Activated CD4-positive, CD25-positive, alpha-beta regulatory T cell treated with anti-CD3 and anti-CD28 coated beads, Interleukin-2, amount 50 U/mL, for 16 hours (primary cell): ENCODE measurements at regions not wholly inside any gene's neighbourhood (a gene's known extent, or its start where the extent isn't known, plus 50 kb on each side); places are given as distances from the start of the nearest gene placed in this dataset.

Source experiments
- DNase-seq: peaks from one replicate; pipeline ENCODE4 v3.0.0-alpha.2; 2020; ENCODE audit warnings: low read depth, low spot score

DNA sequence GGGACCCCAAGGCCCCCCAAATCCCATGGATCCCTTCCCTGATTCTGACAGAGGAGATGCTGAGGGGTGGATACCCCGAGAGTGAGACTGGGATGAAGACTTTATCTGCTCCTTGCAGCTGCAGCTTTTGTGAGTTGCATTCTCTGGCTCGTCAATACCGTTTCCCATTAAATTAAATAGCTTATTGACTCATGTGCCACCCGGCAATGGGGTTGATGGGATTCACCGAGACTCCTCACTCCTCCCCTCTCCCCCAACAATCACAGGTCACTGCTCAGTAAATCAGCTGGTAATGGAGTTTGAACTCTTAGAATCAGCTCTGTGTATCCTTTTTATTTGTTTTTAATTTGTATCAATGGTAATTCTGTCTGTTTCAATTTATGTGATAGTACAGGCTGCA lies 337.5 kb upstream of the PLXNA2 start:
- DNase-seq: no peak

DNA sequence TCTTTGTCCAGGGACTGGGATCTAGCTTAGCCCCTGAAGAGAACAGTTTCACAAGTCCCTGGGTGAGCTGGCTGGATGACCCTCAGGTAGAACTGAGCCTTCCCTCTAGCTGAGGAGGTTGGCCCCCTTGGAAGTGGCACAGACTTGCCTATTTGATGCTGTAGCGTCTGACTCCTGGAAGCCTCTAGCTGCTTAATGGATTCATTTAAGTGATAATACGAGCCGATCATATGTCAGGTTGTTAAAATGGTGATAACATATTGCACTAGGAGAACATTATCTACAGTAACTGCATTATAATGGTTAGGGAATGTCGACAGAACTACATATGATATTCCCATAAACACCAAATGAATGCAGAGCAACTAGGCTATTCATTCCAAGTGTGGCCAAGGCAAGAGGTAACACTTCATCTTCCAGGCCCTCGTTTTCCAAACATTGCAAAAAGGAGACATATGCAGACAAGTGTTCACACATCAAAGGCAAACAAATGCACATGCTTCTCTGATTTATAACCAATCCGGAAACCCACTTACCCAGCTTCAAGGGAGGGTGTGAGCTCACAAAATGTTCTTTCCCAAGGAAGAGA lies 340.1 kb upstream of the PLXNA2 start:
- no peak for DNase-seq

DNA sequence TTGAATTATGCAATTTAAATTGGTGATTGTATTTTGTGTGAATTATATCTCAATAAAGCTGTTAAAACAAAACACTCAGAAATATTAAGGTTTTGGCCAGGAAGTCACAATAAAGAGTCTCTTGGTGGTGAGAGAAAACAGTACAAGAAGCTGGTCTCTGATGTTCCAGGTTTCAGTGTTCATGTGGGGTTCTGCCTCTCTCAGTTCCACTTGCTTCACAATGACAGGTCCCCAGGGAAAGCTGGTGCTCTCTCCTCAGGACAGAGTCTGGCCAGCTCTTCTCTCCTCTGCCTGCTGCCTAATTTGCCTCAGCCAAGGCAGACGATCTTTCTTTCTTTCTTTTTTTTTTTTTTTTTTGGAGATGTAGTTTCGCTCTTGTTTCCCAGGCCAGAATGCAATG lies 342.9 kb upstream of the PLXNA2 start:
- DNase-seq: no peak

DNA sequence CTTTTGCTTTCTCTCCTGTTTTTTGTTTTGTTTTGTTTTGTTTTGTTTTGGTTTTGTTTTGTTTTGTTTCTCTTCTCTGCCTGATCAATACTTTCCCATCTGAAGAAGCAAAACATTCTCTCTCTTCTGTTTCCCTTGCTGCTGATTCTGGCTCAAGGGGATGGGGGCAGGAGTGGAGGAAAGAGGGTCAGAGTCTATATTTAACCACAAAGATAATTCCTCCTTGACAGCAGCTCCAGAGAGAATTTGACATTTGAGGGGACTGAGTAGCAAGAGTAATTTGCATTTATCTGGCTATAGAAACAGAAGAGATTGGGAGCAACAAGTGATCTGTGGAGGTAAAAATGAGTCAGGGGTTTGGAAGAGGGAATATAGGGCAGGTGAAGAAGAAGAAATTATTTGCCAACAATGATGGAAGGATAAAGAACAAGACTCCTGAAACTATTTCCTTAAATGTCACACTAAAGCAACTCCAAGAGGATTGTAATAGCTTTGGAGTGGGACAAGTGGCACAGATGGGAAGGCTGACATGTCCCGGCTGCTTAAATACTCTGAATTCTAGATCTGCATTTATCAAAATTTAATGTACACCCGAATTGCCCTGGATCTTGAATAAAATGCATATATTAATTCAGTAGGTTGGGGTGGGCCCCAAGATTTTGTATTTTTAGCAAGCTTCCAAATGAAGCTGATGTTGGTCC lies 349.3 kb upstream of the PLXNA2 start:
- no peak for DNase-seq

DNA sequence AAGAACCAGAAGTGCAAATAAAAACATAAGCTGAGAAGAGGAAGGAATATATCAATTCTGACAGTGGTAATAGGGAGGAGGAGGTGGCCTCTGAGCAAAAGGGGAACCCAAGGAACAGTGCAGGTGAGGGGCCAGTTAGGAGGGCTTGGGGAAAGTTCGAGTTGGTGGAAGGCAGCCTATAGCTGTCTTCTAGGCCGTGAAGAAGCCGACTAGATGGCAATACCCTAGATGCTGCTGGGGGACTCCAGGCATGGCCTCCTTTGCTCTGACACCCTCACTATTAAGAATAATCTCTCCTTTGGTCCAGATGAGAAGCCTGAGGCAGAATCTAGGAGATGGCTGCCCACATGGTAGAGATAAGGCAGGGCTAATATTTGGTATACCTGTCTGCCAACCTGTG lies 351.1 kb upstream of the PLXNA2 start:
- no peak for DNase-seq

DNA sequence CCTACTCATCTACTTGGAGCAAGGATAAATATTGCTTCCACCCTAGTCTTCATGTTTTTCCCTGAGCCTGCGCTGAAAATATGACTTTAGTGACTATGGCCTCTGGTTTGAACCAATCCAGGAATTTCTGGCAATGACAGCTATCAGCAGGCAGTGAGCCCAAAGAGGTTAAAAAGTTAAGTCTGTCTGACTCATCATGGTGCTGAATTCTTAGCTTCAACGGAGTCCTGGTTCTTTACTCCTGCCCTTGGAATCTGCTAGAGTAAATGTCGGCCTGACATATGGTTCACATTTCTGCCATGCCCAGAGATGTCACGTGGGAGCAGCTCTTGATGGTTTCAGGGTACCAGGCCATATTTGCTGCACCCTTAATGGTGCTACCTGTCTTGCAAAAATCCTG lies 351.6 kb upstream of the PLXNA2 start:
- DNase-seq: no peak

DNA sequence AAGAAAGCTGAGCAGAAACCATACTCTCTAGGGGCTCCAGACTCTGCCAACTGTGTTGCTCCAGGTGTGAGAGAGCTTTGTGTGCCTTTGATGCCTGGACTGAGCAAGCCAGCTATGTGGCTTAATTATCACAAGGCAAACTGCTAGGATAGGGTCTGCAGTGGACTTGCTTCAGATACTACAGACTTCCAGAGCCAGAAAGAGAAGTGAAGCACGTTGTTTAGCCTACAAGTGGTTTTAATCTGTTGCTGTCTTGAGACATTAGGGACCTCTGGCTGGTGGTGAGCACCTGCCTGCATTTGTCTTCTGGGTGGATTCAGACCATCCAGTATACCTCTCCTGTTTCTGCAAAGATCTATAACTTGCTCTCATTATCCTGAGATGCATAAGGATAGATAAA lies 353.4 kb upstream of the PLXNA2 start:
- DNase-seq: no peak

DNA sequence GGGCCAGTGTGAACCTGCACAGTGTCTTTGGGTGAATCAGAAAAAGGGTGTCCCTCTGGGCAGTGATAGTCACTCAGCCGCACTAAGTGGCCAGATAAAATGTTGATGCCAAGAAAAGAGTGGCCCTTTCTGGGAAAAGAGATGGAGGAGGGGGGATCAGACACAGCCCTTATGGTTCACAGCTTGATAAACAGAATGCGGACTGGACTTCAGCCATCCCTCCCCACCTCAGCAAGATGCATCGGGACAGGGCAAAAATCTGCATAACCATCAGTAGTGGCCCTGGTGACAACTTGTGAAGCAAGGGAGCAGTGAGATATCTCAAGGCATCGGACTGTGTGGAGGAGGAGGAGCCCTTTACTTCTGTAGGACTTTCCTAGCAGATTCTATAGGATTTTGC lies 353.8 kb upstream of the PLXNA2 start:
- DNase-seq: no peak

DNA sequence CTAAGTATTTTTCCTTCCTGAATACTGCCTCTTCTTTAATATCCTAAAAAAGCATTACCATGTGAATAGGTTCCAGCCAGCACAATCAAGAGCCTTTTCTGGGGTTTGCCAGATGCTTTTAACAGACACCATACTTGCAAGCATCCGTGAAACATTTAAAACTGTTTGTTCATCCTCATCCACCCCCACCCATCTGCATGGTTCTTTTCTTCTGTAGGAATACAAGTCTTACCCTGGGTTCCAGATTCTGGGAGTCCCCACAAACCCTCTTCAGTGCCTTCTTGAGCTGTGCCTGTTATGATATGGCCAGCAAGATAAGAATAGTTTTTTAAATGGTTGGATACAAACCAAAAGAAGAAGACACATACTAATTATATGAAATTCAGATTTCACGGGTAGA lies 354.9 kb upstream of the PLXNA2 start:
- DNase-seq: no peak

DNA sequence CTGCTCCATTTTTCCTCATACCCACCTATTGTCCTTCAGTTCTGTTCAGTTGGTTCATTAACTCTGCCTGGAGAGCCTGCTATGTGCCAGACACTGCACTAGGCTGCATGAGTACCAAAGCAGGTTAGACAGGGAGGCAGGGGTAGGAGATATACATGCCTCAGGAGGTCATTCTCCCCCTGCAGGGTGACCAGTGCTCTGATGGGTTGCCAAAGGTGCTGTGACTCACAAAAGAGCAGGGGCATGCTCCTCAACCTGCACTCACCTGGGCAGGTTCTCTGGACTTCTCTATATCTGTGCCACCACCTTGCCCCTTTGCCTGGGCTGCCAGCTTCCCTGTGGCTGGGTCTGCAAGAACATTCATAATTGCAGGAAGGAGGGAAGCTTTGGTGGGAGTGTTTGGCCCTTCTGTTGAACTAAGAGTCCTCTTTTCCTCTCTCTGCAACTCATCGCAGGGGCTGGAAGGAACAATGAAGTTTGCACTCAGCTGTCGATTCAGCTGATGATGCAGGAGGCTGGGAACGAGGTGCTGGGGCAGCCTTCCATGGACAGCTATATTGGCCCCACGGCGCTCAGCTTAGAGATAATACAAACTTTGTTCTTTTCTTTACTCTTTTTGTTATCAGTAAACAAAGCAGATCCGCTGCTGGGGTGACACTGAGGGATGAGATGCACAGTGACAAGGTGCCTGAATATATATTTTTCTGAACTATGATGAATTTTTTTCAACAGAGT lies 356.4 kb upstream of the PLXNA2 start:
- no peak for DNase-seq

DNA sequence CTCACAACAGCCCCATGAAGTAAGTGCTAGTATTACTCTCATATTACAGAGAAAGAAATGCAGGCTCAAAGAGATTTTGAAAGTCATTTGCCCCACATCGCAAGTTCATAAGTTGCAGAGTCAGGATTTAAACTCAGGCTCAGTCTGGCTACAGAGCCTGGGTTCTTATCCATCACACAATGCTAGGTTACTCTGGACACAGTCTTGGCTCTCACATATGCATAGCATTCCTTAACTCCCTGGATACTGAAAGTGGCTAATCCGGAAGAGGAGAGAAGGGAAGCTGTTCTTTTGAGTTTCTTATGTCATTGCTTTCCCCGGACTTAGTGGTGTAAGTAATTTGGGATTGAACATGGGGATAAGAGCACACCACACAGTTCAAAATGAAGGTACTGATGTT lies 357.4 kb upstream of the PLXNA2 start:
- no peak for DNase-seq

DNA sequence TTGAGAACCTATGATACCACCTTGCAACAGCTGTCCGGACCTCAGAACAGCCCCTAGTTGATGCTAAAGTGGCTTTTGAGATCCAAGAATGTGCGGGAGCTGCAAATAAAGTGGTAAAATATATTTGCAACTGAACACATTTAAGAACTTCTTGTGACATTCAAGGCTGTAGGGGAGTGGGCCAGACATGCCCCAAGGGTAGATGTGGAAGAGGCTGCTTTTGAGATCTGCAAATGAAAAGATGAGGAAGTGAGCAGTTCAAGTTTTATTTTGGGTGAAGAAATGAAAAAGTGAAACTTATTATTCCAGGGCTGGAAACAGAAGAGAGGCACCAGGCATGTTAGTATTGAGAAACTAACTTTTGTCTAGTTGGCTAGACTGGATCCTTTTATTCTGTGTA lies 359.5 kb upstream of the PLXNA2 start:
- no peak for DNase-seq

DNA sequence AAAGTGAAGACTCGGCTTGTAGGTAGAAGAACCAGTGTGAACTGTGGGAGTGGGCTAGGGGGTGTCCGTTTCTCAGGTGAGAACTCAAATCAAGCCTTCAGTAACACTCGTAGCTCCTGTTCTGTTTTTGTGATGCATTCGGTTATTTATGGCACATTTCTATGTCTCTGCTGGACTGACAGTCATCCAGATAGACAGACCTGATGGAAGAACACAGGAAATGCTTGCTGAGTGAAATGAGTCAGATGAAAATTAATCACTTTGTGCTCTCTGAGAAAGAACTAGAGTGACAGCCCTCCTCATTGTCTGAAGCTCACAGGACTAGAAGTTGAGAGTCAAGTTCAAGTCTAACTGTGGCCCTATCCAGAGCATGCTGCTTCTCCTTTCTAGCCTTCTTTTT lies 360.1 kb upstream of the PLXNA2 start:
- DNase-seq: no peak

DNA sequence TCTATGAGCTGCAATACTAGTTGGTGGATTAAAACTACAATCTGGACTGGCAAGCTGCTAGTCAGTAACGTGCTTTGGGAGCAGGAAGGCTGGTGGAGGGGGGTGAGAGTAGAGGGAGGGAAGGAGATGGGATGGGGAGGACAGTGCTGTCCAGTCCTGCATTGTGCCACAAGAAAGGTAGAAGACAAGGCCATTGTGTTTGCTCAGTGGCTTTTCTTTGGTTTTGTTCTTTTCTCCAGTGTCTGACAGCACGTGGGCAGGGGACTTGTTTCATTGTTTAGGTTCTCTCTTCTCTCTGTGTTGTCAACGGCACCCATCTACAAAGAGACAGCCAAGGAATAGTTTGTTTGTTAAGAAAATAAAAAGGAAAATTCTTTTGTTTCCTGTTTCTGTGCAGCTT lies 362.8 kb upstream of the PLXNA2 start:
- DNase-seq: no peak

DNA sequence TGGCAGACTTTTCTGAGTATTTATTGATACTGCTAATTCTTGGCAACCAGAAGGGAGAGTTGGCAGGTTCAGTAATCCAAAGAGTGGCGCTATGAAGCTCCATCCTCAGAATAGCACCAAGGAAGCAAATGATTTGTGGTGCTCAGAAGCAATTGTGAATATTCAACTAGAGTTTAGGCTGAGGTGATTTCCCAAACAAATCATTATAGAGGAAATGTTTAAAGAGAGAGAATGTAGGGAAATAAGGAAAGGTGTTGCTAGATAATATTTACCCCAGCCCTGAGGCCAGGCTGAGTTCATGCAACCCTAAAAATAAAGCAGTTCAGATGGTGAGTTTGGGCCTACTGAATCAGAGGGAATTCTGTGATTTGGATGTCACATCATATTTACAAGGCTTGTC lies 363.4 kb upstream of the PLXNA2 start:
- no peak for DNase-seq

DNA sequence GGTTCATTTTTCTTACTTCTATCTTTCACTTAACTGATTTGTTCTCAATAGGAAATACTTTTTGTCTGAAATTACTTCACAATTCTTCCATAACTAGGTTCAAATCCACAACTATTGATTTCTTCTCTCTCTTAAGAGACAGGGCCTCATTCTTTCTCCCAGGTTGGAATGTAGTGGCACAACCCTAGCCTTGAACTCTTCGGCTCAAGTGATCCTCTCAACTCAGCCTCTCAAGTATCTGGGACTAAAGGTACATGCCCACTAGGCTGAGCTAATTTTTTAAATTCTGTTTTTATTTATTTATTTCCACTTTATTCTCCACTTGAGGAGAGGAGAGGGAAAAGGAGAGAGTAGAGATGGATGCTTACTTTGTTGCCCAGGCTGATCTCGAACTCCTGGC lies 370.4 kb upstream of the PLXNA2 start:
- no peak for DNase-seq

DNA sequence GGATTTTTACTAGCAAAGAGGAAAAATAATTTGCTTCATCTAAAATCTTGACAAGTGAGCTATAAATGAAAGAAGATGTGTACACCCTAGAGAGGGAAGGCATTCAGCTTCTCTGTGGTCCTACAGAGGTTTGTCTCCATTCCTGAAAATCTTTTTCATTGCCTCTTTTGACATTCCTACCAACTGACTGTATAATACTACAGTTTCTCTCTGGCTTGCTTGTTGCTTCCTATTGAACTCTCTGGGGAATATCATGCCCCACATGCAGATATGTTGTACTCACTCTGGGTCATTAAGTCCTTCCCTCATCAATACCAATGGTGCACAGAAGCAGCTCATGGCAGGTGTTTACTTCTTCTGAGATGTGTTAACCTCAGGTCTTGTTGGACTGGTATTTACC lies 371.2 kb upstream of the PLXNA2 start:
- no peak for DNase-seq

DNA sequence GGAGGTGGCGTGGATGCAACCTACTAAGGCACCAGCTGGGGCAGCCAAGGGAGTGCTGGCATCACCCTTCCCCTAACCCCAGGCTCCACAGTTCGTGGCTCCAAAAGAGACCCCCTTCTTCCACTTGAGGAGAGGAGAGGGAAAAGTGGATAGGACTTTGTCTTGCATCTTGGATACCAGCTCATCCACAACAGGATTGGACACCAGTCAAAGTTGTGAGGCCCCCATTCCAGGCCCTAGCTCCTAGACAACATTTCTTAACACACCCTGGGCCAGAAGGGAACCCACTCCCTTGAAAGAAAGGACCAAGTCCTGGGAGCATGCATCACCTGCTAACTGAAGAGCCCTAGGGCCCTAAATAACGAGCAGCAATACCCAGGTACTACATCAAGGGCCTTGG lies 372.6 kb upstream of the PLXNA2 start:
- no peak for DNase-seq

DNA sequence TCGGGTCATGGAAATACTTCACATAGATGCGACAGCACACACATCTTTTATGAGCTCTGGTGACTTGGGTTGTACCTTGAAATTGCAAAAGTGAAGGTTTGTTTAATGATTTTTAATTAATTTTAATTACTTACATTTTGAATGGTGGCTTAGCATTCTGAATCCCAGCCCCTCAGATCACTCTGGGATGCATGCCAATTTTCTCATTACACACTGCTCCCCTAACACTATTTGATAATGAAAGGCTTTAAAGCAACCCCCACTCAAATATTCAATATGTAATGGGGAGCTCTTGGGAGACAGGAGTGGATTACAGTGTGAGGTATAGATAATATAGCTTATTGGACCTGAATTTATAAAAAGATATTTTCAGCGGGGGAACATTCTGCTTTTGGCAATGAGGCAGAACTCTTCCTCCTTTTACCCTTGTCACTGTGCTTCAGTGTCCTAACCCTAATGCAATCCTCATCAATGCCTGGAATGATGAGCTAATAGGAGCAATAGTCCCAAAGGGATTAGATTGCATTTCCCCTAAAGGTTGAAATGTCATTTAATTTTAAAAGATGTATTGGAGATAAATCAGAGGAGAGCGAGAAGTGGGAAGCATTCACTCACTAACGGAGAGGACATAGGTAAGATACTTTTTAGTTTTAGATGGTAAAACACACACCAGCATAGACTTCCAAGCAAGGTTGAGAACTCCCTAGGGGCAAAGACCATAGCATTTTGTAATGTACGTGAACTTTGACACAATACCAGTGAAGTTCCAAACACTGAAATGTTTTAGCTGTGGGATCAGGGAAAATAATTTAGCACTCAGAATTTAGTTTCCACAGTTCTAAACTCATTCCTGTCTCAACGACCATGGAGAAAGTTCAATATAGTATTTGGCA lies 384.1 kb upstream of the PLXNA2 start:
- DNase-seq: no peak

DNA sequence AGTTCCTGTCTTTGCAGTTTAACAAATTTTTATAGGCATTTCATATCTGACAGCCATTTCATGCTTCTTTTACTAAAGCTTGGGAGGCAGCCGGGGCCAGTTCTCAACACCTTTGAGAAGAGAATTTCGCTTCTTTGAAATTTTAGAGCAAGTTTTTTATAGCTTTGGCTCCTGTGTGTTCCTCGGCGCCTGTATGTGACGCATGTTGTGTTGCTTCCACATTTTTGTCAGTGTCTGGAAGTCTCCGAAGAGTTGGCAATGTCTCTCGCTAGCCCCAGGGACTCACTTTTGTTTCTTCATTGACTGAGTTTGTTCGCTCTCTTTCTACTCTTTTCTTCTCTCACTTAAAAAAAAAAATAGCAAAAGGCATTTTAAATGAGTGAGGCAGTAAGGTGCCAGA lies 386.9 kb upstream of the PLXNA2 start:
- DNase-seq: no peak

DNA sequence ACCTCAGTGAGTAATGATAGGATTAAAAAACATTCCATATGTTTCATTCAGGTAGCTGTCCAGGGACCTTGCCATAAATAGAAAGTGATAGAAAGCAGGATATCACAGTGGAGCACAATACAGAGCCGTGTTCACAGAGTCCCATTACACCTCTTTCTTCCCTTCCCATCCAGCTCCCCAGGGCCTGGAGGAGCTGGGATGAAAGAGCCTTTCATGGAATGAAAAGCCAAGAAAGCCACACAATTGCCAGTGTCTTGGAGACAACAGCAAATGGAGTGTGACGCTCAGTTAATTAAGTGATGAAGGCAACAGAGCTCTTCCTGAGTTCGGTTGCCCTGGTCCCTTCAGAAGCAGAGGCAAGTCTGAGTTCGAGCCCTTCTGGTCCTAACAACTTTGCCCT lies 387.3 kb upstream of the PLXNA2 start:
- DNase-seq: no peak
